Astrocyte (in vitro differentiated cells and primary cell): ENCODE measurements at regions not wholly inside any gene's neighbourhood (a gene's known extent, or its start where the extent isn't known, plus 50 kb on each side); places are given as distances from the start of the nearest gene placed in this dataset.

ENCODE experiments used
- EZH2 ChIP-seq: IDR thresholded peaks from 2 replicates; pipeline ENCODE4 v1.6.1; 2012; ENCODE audit warnings: mild to moderate bottlenecking, low read length, inconsistent platforms; ENCODE audit not compliant: insufficient read depth
- TF ChIP-seq, protein P1 (sequence below): IDR thresholded peaks from 2 replicates; pipeline ENCODE4 v1.5.1; 2011; ENCODE audit warnings: low read depth, mild to moderate bottlenecking, inconsistent platforms, low read length, moderate library complexity; ENCODE audit not compliant: insufficient read depth

- TF ChIP-seq, protein P1, sequence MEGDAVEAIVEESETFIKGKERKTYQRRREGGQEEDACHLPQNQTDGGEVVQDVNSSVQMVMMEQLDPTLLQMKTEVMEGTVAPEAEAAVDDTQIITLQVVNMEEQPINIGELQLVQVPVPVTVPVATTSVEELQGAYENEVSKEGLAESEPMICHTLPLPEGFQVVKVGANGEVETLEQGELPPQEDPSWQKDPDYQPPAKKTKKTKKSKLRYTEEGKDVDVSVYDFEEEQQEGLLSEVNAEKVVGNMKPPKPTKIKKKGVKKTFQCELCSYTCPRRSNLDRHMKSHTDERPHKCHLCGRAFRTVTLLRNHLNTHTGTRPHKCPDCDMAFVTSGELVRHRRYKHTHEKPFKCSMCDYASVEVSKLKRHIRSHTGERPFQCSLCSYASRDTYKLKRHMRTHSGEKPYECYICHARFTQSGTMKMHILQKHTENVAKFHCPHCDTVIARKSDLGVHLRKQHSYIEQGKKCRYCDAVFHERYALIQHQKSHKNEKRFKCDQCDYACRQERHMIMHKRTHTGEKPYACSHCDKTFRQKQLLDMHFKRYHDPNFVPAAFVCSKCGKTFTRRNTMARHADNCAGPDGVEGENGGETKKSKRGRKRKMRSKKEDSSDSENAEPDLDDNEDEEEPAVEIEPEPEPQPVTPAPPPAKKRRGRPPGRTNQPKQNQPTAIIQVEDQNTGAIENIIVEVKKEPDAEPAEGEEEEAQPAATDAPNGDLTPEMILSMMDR: no peak
- no peak for TF ChIP-seq EZH2
These were observed 148.9 kb upstream of the RBFOX1 start for GRCh38 chr16:7183768-7184167.
